Testis (tissue), 2 donors: ENCODE measurements at regions not wholly inside any gene's neighbourhood (a gene's known extent, or its start where the extent isn't known, plus 50 kb on each side); places are given as distances from the start of the nearest gene placed in this dataset.

Experiments used
- CTCF ChIP-seq, 3 experiments: fragments of 450-650 bp in 2 of 3; fragments of 200-600 bp in 1 of 3; sonication (generic) in 1 of 3; IDR thresholded peaks; one replicate each; pipeline ENCODE4 v1.5.1; 2016 to 2019; ENCODE audit warnings: antibody characterized with exemption in 3 of 3, mild to moderate bottlenecking in 2 of 3, moderate library complexity in 1 of 3
- POLR2A ChIP-seq: fragments of 450-650 bp; IDR thresholded peaks from one replicate; pipeline ENCODE4 v1.6.1; 2017; ENCODE audit warnings: antibody characterized with exemption, mild to moderate bottlenecking, moderate library complexity

GRCh38 chr9:108744641-108745040, 111.1 kb downstream of the ACTL7B start:
- TF ChIP-seq POLR2A (no peak), CTCF (IDR thresholded peaks at IDR 0.05) (no peak)
